Occipital lobe (tissue), 1 donor: ENCODE measurements at regions not wholly inside any gene's neighbourhood (a gene's known extent, or its start where the extent isn't known, plus 50 kb on each side); places are given as distances from the start of the nearest gene placed in this dataset.

Source experiments
- DNase-seq: peaks from one replicate; lab custom pipeline; 2025; lab: John Stamatoyannopoulos, UW

DNA sequence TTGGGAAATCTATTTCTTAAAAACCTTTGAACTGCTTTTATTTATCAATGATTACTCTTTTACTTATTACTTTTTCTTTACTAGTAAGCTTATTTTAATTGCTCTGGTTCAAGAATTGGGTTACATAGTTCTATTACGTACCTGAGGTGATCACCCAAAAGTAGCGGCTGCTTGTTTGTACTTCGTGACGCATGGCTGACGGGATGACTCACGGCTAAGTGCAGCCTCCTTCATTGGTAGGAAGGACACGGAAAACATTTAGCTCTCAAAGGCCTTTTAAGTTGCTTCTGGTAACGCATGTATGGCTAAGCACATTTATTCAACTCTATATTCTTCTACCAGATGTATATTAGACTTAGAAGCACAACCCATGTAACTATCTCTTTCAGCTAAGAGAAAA is 285.8 kb upstream of the SP4 start:
- DNase-seq: no peak

DNA sequence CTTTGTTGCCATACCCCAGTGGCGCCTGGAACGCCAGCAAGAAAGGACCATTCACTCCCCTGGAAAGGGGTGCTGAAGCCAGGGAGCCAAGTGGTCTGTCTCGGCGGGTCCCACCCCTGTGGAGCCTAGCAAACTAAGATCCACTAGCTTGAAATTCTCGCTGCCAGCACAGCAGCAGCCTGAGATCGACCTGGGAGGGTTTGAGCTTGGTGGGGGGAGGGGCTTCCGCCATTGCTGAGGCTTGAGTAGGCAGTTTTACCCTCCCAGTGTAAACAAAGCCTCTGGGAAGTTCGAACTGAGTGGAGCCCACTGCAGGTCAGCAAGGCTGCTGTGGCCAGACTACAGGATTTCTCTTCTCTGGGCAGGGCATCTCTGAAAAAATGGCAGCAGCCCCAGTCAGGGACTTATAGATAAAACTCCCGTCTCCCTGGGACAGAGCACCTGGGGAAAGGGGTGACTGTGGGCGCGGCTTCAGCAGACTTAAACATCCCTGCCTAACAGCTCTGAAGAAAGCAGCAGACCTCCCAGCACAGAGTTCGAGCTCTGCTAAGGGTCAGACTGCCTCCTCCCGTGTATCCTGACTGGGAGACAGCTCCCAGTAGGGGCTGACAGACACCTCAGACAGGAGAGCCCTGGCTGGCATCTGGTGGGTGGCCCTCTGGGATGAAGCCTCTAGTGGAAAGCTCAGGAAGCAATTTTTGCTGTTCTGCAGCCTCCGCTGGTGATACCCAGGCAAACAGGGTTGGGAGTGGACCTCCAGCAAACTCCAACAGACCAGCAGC is 281.1 kb upstream of the SP4 start:
- no peak for DNase-seq

DNA sequence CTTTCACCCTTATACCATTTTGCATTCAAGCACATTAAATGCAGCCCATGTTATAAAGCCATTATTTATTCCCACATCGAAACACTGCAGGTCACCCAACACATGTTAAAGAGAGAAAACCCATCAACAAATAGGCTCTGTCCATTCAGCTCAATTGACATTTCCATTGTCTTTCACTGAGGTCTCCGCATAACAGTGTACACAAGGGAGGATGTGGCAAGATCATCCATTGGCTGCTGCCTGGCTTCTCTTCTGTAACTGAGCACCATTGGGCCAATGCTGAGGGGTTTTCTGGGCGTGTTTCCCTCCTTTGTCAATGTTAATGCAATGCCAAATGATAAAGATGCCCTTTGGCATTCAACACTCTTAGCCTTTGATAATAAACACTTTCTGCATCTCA is 278.1 kb upstream of the SP4 start:
- DNase-seq: no peak

DNA sequence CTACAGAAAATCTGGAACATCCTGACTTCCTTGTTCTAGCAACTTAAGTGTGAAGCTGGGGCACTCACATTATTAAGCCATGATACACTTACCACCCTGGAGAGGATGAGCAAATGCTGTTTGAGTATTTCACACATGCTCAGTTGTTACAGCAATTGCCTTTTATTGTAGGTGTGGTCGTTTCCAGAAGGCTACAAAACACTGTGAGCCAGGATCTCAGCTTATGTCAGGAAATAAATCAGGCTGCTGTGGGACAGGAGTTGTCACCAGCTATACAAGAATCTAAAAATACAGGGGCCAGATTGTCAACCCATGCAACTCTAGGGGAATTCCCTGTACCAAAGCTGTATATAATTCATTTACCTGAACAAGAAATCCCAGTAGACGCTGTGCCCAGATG is 273.3 kb upstream of the SP4 start:
- no peak for DNase-seq

DNA sequence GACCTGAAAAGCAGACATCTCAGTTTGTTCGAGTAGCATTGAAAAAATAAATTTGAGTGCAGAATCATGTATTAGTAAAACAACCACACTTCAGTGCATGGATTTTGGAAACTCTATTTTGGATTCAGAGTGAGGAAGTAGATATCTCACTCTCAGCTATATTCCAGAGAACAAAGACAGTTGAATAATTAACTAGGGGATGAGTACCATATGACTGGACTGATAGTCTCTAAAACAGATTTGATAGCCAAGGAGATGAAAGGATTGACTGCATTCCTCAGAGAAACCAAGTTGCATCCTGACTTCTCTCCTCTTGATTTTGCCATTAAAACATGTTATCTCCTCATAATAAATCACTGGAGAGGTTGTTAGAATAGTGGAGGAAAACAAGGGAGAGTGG is 268.4 kb upstream of the SP4 start:
- no peak for DNase-seq

DNA sequence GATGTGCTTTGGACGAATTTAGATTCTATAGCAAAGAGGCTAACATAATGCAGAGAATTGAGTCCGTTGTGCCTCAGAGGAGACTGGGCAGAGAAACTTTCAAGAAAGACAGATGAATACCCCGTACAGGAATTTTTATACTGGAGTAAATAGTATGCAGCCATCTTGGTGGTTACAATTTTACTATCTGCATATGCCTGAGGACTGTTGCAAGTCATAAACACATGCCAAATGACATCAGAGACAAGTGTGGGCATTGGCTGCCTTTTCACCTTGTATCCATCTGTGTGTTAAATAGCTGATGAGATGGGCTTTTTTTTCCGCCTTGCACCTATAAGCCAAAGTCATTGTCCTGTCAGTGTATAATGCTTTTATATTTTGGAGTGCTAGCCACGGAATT is 267.5 kb upstream of the SP4 start:
- DNase-seq: no peak

DNA sequence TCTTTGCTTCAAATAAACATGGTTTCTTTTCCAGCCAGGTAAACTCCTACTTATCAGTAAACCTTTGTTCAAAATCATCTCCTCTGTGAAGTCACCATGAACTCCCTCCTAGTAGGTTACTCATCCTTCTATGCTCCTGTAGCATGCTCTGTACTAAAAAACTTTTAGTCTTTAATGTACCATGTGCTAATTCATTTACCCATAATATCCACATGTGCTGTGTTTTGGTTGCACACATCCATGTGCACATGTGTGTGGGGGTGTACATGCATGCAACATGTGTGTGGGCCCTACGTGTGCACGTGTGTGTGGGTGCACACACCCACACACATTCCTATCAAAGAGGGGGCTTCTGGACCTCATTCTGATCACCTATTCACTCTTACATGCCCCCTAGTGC is 259.9 kb upstream of the SP4 start:
- DNase-seq: no peak

DNA sequence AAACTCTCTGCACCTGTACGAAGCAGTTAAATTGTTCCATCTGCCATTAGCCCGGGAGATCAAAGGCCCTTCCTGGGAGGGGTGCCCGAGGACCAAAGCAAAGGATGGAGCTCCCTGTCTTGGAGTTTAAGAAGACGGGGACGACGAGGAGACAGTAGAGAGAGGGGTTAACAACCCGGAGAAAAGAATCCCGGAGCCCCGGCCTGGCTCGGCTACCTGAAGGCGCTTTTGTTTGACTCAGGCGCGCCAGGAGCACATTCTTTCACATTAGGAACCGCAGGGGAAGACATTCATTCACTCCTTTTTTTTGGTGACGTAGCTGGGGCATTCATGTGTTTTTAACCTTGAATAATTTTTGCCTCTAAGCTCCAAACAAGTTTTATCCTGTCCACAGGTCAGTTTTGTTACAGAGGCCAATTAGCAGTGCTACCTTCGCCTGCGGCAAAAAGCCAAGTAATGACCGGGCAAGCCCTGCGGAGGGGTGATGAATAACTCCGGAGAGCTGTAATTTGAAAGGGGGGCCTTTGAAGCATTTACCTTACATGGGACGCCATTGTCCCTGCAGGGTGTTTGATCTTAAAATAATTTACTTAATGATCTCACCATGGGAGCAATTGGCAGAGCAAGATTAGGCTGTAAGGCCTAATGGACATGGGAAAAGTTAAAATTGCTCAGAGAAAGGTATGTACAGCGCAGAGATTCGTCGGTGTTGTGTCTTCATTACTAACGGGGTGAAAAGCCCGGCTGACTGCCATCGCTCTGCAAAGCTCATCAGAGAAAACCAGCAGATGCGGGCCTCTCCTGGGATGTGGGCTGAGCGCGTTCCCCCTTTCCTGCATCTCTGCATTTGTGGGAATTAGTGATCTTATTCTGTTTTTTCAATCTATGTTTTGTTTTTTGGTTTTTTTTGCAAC is 258.0 kb upstream of the SP4 start:
- DNase-seq: no peak

DNA sequence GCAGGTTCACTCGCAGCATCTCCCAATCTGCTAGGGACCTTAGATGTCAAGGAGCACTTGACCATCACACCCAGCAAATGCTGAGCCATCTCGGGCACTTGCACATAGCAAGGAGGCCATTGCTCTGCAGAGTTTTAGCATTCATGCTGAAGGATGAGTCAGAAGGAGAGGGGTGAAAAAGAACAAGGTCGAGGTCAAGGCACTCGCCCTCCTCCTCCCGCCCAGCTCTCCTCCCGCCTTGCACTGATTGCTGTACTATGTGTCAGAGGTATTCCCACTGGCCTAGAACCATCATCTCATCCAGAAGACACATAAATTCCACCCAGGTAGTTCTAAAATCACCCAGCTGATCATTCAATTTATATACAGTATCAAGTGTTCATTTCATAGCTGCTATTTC is 255.1 kb upstream of the SP4 start:
- no peak for DNase-seq

DNA sequence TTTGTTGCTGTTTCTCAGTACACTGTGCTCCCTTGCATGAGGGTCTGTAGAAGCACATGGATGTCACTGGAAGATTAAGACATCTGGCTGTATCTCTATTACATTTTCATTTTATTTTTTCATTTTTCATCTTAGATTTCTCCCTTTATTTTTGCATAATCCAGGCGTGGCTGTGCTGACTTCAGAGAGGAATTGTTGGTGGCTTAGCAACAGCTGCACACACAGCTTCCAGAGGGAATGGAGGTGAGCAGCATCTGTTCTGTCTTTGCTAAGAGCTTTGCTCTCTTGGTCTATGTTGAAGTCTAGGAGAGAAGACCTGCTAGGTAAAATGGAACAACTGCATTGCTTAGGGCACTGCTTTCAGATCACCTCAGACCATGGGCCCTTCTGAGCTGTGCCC is 254.4 kb upstream of the SP4 start:
- no peak for DNase-seq

DNA sequence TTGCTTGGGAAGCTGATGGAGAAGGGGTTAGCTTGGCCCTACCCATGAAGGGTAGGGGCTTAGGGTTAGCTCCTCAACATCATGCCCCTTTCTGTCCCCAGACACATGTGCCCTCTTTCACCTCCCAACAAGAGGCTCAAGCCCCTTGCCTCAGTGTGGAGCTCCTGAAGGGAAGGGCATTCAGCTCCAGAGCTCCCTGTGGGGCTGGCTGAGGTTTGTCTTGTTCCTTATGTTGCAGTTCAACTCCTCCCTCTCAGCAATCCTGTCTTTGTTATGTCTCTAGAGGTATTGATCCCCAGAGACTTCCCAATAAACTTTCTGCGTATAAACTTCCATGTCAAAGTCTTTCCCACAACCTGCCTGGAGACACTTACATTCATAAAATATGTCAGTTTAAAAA is 252.2 kb upstream of the SP4 start:
- no peak for DNase-seq

DNA sequence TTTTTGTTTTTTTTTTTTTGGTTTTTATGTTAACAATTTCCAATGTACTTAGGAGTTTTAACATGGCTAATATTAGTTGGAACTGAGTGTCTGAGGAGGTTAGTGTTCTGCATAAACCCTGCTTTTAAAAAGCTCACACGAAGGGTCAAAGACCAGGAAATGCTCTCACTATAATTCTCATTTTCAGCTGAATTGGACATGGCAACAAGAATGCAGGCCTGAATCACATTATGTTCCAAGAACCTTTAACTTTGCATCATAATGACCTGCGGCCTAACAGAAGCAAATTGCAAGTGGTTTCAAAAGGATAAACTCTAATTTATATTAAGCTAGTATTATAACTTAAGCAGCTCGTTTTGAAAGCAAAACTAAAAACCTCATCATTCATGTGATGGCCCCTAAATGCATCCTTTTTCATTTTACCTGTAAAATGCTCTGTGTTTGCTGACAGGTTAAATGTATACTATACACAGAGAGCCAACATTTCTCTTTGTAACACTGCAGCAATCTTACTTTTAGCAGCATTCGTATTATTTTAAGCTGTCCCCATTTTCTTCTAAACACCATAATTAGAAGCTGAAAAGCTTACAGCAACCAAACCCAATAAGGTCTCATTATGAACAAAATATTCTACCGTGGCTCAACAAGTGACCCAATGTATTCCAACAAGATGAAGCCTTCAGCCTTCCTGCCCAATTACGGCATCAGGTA is 242.8 kb upstream of the SP4 start:
- no peak for DNase-seq

DNA sequence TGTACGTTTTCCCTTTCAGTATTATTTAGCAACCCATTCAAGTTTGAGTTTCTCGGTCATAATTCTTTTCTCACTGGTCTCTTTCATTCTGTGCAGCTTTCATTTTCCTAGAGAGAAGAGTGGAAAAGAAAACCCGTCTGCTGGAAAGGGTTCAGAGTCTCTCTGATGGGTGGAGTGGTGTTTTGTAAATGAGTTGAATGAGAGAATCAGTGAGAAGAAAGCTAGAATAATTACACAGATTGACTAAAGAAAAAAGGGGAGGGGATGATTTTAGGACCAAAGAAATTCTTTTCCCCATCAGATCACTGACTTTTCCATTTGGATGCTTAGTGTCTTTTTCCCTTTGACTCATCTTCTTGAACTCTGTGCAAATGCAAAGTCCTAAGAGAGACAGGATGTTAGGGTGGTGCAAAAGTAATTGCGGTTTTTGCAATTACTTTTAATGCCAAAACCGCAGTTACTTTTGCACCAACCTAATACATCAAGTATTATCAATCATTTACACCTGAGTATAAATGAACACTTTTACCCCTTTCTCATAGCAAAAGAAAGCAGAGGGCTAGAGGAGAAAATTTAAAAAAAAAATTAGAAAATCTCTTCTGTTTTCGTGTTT is 242.1 kb upstream of the SP4 start:
- DNase-seq: no peak

DNA sequence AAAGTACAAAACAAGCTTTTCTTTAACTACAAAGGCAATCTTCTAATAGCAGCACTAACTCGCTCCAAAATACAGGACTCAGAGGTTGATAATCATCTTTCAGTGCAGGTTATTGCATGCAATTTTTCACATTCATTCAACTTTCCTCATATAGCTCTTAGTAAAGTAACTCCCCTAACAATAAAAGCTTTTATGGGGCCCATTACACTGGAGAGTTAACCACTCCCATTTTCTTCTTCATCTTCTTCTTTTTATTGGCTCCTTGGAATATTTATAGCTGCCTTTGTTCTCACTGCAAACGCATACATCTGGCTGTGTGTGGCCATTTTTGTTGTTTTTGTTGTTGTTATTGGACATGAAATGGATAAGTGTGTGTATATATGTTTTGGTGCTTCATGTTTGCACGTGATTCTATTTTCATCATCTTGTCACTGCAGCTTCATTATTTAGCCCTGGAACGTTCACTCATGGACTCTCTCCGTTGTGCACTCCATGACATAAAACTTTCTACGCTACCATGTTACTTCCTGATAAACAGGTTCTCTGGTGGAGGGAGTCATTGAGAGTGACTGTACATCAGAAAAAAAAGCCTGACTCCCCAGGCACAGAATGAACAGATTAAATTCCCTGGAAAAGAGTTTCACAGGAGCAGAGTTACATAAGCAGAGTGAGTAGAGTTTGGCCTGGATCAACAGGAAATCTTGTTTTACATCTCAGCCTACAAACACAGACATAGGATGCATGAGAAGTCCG is 236.4 kb upstream of the SP4 start:
- DNase-seq: no peak

DNA sequence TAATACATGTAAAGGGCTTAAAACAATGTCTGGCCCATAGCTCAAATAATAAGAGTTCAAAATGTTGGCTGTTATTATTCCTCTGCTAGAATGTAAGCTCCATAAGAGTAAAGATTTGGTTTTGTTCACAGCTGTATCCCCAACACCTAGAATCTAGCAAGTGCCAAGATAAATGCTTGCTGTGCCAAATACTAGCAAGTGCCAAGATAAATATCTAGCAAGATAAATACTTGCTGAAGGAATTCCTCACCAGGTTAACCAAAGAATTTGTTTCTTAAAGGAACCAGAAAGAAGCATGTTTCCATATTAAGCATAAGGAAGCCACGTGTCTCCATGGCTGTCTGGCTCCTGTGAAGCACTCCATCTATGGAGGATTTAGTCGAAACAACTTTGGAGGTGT is 235.2 kb upstream of the SP4 start:
- DNase-seq: no peak

DNA sequence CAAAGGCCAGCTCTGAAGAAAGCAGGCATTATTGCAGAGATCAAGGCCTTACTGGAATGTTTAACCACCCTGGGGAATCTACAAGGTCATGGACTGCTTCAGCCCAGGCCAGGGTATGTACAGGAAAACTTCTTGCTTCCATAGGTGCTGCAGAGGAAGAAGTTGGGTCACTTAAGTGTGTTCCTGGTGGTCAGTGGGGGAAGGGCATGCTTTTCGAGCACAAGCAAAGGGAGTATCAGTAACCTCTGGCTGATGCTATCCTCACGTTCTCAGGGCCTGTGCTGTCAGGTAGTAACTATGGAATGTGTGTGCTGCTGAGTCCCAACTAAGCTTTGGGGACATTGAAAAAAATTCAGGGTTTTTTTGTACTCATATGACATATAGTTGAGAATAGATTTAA is 234.0 kb upstream of the SP4 start:
- no peak for DNase-seq

DNA sequence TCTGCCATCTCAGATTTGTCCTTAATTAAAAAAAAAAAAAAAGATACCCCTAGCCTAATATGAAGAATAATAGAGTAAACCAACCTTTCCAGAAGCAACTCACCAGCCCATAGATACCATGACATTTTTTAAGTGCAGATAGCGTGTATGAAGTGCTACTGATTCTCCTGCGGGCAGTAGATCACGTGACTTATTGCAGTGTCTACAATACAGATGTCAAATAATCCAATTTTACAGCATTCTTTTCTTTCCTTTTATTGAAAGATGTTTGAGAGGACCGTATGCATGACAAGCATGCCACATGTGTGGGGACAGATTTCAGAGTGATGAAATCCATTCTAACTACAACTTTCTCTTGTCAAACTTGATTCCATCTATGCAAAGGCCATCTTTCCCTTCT is 232.9 kb upstream of the SP4 start:
- no peak for DNase-seq

DNA sequence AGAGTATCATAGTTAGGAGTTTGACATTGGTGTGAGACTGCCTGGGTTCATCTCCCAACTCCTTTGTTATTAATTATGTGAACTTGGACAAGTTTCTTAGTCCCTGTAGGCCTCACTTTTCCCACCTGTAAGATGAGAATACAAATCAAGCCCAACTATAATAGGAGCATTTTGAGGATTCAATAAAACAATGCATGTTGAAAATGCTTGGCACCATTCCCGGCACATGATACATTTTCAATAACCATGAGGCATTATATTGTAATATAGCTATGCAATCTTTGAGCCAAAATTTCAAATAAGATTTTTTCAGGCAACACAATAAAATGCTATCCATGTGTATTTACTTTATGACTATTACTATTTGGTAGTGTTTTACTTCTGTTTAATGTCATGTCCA is 229.0 kb upstream of the SP4 start:
- no peak for DNase-seq

DNA sequence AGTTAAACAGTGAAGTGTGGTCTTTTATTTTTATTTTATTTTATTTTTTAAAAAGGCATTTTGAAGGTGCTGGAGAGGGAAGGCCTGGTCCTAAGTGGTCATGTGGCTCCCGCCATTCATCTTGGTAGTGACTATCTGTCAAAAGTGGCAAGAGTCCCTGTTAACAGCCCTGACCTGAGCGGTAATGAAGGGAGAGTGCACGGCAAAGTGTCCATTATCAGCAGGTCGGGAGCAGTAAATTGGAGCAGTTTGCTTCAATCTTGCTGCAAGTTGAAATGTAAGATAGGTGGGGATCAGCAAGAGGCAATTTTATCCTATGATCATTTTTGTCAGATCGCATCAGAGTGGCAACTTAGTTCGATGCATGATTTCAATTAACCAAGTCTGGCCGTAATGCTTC is 227.4 kb upstream of the SP4 start:
- no peak for DNase-seq

DNA sequence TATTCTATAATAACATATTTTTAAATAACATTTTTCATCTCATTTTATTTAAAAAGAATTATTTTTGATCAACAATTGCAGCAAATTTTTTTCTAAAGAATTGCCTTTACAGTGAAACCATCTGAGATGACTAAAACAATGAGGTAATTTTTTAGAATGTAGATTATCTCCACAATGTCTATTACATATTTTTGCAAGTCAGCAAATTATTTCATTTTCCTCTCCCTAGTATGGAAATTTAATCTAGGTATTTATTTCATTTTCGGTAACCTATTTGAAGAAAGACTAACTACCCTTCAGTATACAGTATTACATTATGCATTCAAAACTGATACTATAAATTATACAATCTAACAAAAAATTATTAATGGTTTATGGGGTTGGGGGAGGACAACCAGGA is 213.2 kb upstream of the SP4 start:
- no peak for DNase-seq

DNA sequence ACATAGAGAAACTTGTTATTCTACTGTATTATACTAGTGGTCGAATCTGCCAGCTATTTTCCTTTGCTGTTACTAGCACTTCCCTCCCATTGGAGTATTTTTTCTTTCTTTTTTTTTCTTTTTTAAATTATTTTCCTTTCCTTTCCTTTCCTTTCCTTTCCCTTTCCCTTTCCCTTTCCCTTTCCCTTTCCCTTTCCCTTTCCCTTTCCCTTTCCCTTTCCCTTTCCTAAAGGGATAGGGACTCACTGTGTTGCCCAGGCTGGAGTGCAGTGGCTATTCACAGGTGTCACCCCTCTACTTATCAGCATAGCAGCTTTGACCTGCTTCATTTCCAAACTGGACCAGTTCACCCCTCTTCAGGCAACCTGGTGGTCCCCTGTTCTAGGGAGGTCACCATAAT is 212.6 kb upstream of the SP4 start:
- DNase-seq: no peak
